Stimulated activated CD4-positive, alpha-beta T cell treated with anti-CD3 and anti-CD28 coated beads, Interleukin-4, amount 100 ng/mL, for 4 hours (primary cell): ENCODE measurements at regions not wholly inside any gene's neighbourhood (a gene's known extent, or its start where the extent isn't known, plus 50 kb on each side); places are given as distances from the start of the nearest gene placed in this dataset.
"Not testable (repeated sequence)": the region's sequence is repeated elsewhere in the genome, so short reads cannot be mapped to it uniquely, and the experiment has no call there.

ENCODE experiments used
- DNase-seq, 2 experiments: peaks; one replicate each; pipeline ENCODE4 v3.0.0-alpha.2; 2020

DNA sequence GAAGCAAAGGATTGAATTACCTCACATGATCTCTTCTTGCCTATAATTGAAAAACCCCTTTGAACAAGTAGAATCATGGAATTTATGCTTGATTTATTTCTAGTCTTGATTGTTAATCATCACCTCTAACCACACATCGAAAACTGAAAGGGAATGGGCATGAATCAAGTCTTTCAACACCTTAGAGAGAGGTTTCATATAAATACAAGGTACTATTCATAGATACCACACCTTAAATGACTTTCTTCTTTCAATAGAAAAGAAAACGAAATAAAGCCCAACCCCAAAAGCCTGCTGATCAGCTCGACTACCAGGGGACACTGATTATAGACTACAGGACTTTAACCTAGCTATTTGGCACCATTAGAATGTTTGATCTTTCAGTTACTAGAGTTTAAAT is 128.6 kb upstream of the PTPRZ1 start:
- no peak for DNase-seq

DNA sequence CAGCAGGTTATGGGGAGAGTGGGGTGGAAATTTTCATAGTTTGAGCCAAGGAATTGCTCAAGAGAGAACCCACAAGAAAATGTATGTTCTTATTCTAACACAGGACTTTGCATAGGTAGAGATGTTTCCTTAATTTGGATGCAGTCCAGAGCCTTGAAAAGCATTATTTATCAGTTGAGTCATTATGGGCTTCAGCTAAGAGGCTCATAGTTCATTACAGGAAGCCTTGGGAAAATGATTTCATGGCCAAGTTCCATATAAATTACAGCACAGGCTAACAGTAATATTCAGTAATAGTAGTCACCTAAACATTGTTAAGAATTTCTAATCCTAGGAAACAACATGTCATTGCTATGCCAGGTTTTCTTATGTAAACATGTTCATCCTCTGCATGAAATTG is 131.1 kb upstream of the PTPRZ1 start:
- no peak for DNase-seq

DNA sequence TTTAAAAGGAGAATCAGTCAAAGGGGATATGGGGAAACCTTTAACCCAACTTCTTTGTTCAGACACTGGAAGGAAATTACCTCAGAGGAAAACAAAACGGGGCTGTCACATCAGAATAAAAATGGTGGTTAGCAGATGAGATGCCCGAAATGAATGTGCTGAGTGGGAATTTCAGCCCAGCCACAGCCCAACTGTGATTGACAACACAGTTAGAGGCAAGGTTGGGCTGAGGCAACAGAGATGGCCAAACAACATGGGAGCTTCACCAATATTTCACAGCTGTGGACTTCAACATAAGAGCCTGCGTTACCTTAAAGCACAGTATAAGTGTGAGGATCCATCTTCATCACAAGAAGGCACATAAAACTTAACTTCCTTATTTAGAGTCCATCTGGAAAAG is 133.5 kb upstream of the PTPRZ1 start:
- no peak for DNase-seq

DNA sequence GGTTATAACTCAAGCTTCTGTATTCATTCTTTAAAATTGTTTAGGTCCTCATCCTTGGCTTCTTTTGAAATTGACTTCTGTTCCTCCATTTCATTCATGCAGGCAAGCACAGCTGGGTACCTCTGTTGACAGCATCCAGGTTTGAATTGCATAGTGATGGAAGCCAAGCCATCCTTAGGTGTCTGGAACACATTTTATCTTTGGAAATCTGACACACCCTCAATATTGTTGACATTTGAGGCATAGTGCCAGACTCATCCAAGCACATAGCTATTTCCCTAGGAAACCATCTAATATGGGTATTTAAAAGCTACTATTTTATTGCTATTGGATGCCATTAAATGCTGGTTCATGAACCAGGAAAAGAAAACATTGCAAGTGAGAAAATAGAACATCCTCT is 142.1 kb upstream of the PTPRZ1 start:
- no peak for DNase-seq

DNA sequence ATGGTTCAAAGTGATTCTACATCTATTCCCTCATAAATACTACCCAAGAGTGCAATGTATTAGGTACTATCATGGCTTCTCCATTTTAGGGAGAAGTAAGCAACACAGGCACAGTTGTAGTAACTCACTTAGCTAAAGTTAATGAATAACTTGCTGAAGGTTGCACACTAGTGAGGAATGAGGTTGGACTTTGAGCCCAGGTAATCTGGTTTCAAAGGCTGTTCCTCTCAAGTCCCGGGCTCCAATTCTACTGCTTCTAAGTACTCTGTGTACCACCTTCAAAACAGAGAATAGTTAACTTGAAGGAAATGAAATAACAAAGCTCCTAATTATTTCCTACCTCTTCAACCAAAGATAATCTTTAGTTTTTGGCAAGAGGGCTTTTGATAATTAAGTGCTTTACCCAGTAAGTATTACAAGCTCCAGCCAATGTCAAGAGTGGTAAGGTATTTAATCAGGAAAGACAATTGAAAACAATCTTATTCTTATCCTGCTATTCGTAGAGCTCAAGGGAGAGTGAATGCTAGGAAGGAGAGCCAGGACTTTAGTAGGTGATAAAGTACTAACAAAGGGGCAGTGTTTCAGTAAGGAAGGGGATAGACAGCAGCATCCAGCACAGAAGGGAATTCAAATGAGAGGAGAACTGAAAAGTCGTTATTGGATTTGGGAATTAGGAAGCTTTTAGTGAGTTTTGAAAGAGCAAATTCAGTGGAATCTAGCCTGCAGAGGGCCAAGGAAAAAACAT is 158.2 kb upstream of the PTPRZ1 start:
- DNase-seq, result no peak

DNA sequence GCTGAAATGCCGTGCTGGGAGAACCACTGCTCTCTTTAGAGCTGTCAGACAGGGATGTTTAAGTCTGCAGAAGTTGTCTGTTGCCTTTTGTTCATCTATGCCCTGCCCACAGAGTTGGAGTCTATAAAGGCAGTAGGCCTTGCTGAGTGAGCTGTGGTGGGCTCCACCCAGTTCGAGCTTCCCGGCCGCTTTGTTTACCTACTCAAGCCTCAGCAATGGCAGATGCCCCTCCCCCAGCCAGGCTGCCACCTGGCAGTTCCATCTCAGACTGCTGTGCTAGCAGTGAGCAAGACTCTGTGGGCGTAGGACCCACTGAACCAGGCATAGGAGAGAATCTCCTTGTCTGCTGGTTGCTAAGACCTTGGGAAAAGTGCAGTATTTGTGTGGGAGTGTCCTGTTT is 160.0 kb upstream of the PTPRZ1 start:
- DNase-seq, result not testable (repeated sequence)

DNA sequence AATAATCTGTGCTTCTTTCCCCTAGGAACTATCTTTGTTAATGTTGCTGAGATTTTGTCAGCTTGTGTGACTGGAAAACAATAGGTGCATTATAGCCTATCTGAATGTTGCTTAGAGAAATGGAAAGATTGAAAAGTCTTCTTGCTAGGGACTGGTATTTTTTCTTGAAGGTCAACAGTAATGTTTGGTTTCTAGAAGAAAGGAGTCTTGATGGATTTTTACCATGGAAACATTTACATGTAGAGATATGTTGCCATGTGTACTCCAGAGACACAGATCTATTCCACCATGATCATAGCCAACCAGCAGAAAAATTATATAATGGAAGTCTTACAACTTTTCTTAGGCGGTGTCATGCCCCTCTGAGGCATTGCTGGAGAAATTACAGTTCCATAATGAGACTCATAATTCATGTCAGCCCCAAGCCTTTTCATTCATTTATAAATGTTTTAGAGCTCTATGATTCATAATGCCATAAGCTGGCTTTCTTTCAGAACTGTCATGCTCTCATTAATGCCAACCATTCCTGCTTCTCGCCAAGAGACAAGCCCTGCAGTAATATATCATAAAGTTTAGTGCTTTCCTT is 175.1 kb upstream of the PTPRZ1 start:
- no peak for DNase-seq

DNA sequence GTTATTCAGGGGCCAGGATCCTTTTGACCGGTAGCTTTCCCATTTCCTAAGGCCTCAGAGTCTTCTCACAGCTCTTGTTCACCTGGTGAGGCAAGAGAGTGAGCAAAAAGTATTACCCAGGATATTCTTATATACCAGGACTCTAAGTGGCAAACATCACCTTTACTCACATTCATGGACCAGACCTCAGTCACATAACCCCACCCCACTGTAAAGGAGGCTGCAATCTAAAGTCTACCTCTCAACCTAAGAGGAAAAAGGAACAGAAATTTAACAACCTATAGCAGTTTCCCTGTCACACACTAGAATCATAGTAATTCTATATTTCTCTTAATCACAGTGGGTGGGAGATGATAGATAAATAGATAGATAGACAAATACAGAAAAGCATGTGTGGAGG is 176.0 kb upstream of the PTPRZ1 start:
- DNase-seq, result no peak

DNA sequence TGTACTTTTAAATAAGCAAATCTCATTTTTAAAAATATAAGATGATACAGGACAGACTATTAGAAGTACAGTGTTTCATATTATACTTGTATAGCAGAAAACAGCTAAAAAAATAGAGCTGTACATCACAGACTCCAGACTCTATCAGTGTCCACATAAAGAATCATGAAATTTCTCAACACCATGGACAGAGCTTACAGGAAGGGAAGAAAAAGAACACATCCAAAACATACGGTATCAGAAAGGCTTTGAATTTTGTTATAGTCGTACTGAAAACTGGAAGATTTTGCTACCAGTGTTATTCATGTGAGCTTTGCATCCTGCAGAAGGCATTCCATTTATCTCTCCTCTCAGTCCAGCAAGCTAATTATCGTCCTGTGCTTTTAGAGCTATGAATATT is 183.2 kb upstream of the PTPRZ1 start:
- DNase-seq, result no peak

DNA sequence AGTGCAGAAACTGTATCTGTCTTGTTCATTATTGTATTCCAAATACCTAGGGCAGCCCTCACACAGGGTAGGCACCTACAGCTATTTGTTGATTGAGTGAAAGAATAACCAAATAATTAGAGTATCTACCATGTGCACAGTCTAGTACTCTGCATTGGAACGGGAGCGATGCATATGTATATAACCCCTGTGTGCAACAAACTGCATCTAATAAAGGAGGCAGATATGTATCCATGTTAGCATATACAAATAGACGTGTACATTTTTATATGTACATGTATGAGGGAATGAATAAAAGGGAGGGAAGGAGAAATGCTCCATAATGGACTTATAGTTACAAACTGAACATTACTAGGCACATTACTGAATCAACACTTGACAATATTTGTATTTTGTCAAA is 191.3 kb upstream of the PTPRZ1 start:
- no peak for DNase-seq

DNA sequence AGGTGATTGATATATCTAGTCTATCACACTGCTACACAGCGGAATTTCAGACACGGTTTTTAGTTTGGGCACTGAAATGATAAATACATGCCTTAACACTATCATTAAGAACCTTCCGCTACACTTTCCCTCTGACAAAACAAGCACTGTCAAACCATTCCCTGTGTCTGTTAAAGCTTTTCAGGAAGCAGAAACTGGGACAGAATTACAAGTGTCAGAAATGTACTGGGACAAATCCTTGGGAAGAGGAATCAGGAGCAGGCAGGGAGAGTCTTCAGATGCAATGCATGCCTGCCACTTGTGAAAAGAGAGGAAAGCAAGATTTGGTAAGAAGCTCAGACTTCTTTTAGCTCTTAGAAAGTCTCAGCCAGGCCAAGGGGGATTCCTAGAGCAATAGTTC is 196.8 kb upstream of the PTPRZ1 start:
- DNase-seq, result no peak

DNA sequence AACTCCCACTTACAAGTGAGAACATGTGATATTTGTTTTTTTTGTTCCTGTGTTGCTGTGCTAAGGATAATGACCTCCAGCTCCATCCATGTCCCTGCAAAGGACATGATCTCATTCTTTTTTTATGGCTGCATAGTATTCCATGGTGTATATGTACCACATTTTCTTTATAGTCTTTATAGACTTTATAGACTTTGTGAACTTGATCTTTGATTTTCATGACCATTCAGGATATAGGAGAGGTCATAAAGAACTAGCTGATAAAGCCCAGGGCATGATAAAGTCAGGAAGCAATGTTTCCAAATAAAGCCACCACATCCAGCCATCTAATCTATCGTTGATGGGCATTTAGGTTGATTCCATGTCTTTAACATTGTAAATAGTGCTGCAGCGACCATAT is 198.5 kb upstream of the PTPRZ1 start:
- not testable (repeated sequence) for DNase-seq

DNA sequence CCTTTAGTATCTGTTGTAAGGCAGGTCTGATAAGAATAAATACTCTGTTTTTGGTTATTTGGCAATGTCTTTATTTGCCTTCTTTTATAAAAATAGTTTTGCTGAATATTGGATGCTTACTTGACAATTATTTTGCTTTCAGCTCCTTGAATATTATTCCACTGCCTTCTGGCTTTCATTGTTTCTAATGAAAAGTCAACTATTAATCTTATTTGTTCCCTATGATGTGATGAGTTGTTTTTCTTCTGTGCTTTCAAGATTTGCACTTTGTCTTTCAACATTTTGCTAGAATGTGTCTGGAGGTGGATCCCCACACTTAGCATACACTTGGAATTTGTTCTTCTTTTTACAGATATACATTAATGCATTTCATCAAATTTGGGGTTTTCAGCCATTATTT is 203.8 kb upstream of the PTPRZ1 start:
- no peak for DNase-seq

DNA sequence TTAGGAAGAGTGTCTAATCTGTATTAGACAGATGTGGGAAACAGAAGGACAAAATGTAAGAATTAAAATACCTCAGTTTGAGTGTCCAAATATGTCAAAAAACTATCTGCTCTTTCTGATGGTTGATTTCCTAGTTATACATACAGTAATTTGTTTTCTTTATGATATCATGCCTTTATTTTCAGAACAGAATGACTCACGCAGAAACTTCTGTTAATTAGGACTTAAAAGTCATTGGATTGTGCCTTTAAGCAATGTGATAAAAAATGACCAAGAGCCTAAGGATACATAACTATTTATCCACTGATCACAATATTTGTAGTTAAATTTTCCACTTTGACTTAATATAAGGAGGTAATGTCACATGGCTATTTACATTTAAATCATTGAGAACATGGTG is 206.7 kb upstream of the PTPRZ1 start:
- no peak for DNase-seq

DNA sequence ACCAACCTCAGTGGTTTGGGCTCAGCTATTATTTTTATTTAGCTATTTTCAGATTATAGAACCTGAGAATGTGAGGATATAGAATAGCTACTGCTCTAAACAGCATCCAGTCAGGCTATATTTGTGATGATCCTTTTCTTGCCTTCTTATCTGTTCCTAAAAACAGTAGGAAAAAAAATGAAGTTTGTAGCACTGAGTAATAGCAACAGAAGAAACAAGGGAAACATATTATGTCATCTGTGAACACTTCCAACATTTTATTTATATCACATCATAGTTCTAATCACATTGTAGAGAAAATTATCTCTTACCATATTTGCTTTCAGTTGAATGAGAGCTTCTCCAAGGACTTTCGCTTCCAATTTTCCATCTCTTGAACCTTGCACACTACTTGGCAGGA is 229.6 kb upstream of the PTPRZ1 start:
- no peak for DNase-seq

DNA sequence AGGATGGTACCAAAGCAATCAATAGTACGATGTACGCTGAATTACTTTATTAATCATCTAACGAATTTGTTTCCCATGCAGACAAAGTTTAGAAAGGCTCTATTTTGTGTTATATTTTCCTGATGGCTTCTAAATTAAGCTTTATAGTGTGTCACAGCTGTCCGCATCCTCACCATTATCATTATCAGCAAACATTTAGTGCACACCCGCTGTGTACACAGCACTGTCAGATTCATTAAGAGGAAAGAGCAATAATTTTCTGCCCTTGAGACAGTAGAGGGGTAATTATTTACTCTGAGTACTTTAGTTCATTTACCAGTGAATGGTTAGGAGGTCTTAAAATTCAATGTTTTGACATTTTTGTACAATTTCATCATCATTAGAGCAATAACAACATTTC is 233.3 kb upstream of the PTPRZ1 start:
- no peak for DNase-seq

DNA sequence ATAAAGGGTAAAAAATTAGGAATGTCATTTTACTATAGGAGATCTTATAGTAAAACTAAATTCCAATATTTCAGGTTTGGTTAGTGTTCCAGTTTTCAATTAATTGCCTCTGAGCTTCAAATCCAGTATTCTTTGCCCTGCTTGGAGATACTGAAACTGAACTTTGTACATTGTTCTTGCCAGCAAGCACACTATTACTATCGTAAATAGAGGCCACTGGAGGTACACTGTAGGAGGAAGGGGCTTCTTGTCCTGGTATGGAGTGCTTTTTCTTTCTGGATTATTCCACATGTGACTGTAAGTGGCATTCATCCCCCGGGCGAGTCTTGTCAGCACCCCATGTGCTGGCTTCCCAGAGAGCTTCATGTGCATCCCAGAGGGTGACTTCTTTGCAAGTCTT is 234.7 kb upstream of the PTPRZ1 start:
- no peak for DNase-seq

DNA sequence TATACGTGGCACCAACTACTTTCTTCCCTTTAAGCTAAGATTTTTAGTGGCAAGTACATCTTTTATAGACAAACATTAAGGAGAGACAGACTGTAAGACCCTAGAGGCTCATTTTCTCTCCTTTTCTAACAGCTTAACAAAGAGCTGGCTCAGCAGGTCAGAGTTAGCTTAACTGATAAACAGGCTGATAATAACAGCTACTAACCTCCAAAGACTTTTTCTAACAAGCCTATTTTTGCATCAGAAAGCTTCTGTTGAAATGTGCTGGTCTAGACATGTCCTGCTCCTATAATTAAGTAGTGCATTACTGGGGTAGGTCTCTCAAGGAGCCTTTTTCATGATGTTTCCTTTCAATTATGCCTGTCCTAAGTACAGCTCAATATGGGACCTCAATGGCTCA is 238.2 kb upstream of the FAM3C start:
- no peak for DNase-seq

DNA sequence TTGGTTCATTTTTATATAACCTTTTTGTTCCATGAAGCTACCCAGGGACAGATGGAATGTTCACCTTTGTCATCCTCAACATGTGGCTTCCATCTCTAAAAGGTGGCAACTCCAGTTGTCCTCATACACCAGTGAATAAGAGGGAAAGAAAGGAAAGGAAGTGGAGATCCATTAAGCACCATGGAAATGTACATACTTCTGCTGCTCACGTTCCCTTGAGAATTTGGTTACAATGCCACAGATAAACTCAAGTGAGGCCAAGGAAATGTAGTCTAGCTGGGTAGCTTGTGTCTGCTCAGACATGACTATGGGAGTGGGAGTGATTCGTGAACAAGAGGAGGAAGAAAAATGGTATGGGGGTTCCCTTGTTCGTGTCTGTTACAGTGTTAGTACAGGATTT is 237.1 kb upstream of the FAM3C start:
- no peak for DNase-seq

DNA sequence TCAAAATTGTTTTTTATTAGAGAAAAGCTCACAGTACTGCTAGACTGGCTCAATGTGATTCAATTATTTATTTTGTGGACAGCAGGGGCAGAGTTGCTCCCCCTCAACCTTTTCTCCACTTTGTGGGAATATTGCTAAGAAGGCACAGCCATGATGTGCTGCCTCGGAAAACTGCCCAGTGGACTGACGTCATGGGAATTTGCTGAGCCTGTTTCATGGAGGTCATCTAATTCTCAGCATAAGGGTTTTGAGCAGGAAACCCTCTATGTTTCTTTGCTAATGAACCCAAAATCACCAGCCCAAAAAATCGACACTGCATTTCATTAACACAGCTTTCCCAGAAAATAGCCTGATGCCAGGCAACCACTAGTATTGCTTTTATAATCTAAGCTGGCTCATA is 228.8 kb upstream of the FAM3C start:
- DNase-seq, result no peak

DNA sequence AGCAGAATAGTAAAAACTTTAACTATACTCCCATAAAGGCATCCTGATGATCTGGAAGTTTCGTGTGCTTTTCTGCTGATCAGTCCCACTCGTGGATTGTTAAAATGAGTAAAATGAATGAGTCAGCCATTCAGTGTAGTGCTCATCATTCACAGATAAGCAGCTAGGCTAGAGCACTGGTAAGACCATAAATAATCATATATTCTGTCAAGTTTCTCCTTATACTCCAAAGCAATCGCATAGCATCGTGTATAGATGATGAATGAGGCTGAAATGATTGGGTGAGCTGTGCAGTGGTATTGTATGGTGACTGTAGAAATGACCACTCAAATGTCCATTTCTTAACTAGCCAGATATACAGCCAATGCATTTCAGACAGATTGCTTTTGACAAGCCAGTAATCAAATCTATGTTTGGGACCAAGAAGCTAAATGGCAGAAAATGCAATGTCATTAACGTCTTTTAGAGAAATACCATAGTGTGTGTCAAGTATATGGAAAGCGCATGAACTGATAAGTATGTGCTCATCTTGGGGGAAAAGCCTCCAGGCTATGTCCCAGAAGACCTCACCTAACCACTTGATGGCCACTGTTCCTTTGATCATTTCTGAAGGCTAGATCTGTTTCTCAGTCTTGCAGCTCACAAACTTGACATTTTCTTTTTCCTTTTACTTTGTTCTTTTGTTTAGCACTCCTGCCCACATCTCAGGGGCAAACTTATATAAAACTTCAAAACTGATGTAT is 227.2 kb upstream of the FAM3C start:
- no peak for DNase-seq

DNA sequence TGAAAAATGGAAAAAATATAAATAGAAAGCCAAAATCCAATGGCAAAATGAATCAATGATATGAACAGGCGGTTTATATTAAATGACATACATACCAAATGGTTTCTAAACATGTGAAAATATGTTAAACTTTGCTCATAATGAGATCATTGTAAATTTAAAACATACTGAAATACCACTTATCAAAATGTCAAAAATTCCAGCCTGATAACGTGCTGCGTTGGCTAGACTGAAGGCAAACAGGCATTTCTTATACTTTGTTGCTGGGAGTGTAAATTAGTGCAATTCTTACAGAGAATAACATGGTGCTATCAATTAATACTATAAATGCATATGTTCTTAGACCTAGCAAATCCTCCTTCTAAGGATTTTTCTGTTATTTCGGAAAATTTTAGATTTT is 225.8 kb upstream of the FAM3C start:
- DNase-seq, result no peak

DNA sequence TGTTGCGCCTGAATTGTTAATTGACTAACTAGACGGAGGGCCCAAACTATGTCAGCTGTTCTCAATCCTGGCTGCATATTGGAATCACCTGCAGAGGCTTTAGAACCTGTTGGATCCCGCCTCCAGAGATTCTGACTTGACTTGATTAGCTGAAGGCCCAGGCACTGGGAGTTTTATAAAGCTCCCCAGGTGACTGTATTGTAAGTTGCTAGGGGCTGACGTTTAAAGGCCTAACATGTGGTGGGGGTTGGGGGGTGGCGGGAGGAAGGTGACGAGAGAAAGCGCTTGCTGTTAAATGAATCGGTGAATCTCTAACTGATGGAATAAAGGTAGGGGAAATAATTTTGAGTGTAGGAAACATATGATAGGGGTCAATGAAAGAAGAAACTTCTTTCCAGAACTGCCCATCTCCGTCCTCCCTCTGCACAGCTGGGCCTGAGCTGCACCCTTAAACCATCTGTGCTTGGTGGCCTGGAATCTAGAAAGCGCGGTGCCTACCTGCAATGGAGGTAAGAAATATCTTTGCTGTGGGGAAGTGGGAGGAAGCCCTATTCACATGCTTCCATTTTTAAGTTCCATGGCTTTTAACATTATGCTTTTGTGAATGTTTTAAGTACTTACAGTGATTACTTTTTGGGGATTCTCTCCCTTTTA is 225.0 kb upstream of the FAM3C start:
- no peak for DNase-seq

DNA sequence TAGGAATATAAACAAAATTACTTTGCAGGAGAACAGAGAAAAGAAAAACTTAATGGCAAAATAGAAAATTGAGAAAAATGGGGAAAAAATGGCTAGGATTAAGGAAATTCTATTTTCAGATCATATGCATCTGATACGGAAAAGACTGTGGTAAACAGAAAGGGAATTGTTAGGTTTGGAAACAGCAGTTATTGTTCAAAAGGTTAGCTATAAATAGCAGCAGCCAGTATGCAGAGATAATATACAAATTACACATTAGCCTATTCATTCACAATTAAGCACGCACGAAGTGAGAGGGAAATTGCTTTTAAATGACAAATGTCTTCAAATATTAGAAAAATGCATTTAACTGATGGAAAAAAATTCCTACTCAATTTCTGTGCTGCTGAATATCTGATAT is 224.1 kb upstream of the FAM3C start:
- no peak for DNase-seq
